Gastroesophageal sphincter (tissue), 4 donors: ENCODE measurements at regions not wholly inside any gene's neighbourhood (a gene's known extent, or its start where the extent isn't known, plus 50 kb on each side); places are given as distances from the start of the nearest gene placed in this dataset.

ENCODE experiments used
- ATAC-seq: fragments of 150-250 bp; one replicate; pipeline ENCODE4 v1.9.1; 2016; ENCODE audit warnings: mild to moderate bottlenecking, moderate library complexity
- H3K27ac ChIP-seq, 4 donors: fragments of 200-600 bp; sonication (generic) in 3 of 4; 1 replicate in 3 of 4; 2 replicates in 1 of 4; pipeline ENCODE4 v1.5.1; 2016 to 2019
- H3K27me3 ChIP-seq: fragments of 200-600 bp; sonication (generic); one replicate; pipeline ENCODE4 v1.5.1; 2019
- H3K36me3 ChIP-seq, 2 donors: fragments of 200-600 bp; sonication (generic); one replicate each; pipeline ENCODE4 v1.5.1; 2019; ENCODE audit warnings: control low read depth in 1 of 2
- H3K4me1 ChIP-seq, 3 donors: fragments of 200-600 bp; sonication (generic); 1 replicate in 2 of 3; 2 replicates in 1 of 3; pipeline ENCODE4 v1.5.1; 2016 to 2019; ENCODE audit warnings: control low read depth in 2 of 3
- H3K4me3 ChIP-seq, 2 donors: fragments of 200-600 bp; sonication (generic); one replicate each; pipeline ENCODE4 v1.5.1; 2019; ENCODE audit warnings: mild to moderate bottlenecking in 1 of 2, moderate library complexity in 1 of 2
- H3K9me3 ChIP-seq, 3 donors: fragments of 200-600 bp; sonication (generic); one replicate each; pipeline ENCODE4 v1.5.1; 2017 to 2019; ENCODE audit warnings: control low read depth in 2 of 3
- CTCF ChIP-seq, 4 experiments: fragments of 200-600 bp in 2 of 4; fragments of 450-650 bp in 2 of 4; sonication (generic) in 1 of 4; IDR thresholded peaks; one replicate each; pipeline ENCODE4 v1.5.1; 2017 to 2019; ENCODE audit warnings: antibody characterized with exemption in 4 of 4, mild to moderate bottlenecking in 2 of 4, moderate library complexity in 2 of 4
- EP300 ChIP-seq: sonication (generic); formaldehyde crosslinking; IDR thresholded peaks from one replicate; pipeline ENCODE4 v1.6.1; 2017; ENCODE audit warnings: antibody characterized with exemption, mild to moderate bottlenecking
- POLR2A ChIP-seq, 2 donors: fragments of 450-650 bp; IDR thresholded peaks; one replicate each; pipeline ENCODE4 v1.6.1; 2017; ENCODE audit warnings: antibody characterized with exemption in 2 of 2, mild to moderate bottlenecking in 2 of 2, moderate library complexity in 1 of 2
- POLR2AphosphoS5 ChIP-seq: sonication (generic); formaldehyde crosslinking; IDR thresholded peaks from one replicate; pipeline ENCODE4 v1.6.1; 2017; ENCODE audit warnings: antibody characterized with exemption
- WGBS, 2 donors: methylation state at CpG; one replicate each; pipeline ENCODE4 v1.1.5; 2018; ENCODE audit warnings: low coverage in 1 of 2; 5-methylcytosine and 5-hydroxymethylcytosine counted together

GRCh38 chr15:47179988-47180387 lies 537.3 kb upstream of the SEMA6D start:
- Histone ChIP-seq H3K4me3 (no peak overlapping the region), H3K4me1 (peaks cover 0 to 15% (median 7%) of the 10 kb centered on the region in 3 donors), H3K36me3 (no peaks in the 10 kb centered on the region), H3K27ac (no peak overlapping the region), H3K9me3 (no peaks in the 10 kb centered on the region), H3K27me3 (peaks cover 50% of the 10 kb centered on the region)
- 33 to 38% methylated on average over 4 of the region's 4 CpGs for WGBS, 2 donors
- TF ChIP-seq POLR2A (IDR thresholded peaks at IDR 0.05) (no peak), CTCF (IDR thresholded peaks at IDR 0.05) (no peak), EP300 (no peak), POLR2AphosphoS5 (no peak)
- no peak for ATAC-seq

- 53% methylated on average over 2 of the region's 2 CpGs; no CpG with 5 or more reads in 1 of the 2 donors for WGBS, 2 donors
- H3K4me3 ChIP-seq, result no peak overlapping the region
- H3K36me3 ChIP-seq, result no peaks in the 10 kb centered on the region
- no peaks in the 10 kb centered on the region for H3K9me3 ChIP-seq
- H3K27me3 ChIP-seq, result peaks cover 67% of the 10 kb centered on the region
- TF ChIP-seq EP300 (no peak), POLR2AphosphoS5 (no peak), CTCF (IDR thresholded peaks at IDR 0.05) (no peak), POLR2A (IDR thresholded peaks at IDR 0.05) (no peak)
- no peak for ATAC-seq
- no peak overlapping the region for H3K27ac ChIP-seq
- peaks cover 0 to 20% (median 7%) of the 10 kb centered on the region in 3 donors for H3K4me1 ChIP-seq
Observed at GRCh38 chr15:47182818-47183217, 534.5 kb upstream of the SEMA6D start.

GRCh38 chr15:47184003-47184907 lies 533.0 kb upstream of the SEMA6D start:
- ATAC-seq, result peak; percentile 34
- 0 to 2% methylated on average over 9 to 13 of the region's 84 CpGs for WGBS, 2 donors
- Histone ChIP-seq H3K27ac (no peak overlapping the region), H3K4me1 (peaks cover 0 to 20% (median 7%) of the 10 kb centered on the region in 3 donors), H3K36me3 (no peaks in the 10 kb centered on the region), H3K4me3 (peak overlapping the region; percentile 32 to 55), H3K9me3 (no peaks in the 10 kb centered on the region), H3K27me3 (peaks cover 61% of the 10 kb centered on the region)
- TF ChIP-seq EP300 (no peak), POLR2AphosphoS5 (no peak), POLR2A (IDR thresholded peaks at IDR 0.05) (no peak), CTCF (IDR thresholded peaks at IDR 0.05) (no peak)

- H3K27me3 ChIP-seq, result peaks cover 52% of the 10 kb centered on the region
- ATAC-seq, result no peak
- TF ChIP-seq POLR2AphosphoS5 (no peak), CTCF (IDR thresholded peaks at IDR 0.05) (no peak), POLR2A (IDR thresholded peaks at IDR 0.05) (no peak), EP300 (no peak)
- H3K36me3 ChIP-seq, result no peaks in the 10 kb centered on the region
- no peaks in the 10 kb centered on the region for H3K9me3 ChIP-seq
- peaks cover 0 to 20% (median 7%) of the 10 kb centered on the region in 3 donors for H3K4me1 ChIP-seq
- 16 to 37% methylated on average over 8 to 17 of the region's 36 CpGs for WGBS, 2 donors
- peak overlapping the region; percentile 32 to 55 for H3K4me3 ChIP-seq
- H3K27ac ChIP-seq, result no peak overlapping the region
Observed at GRCh38 chr15:47184908-47185801, 532.1 kb upstream of the SEMA6D start.
